Stimulated activated CD8-positive, alpha-beta memory T cell treated with anti-CD3 and anti-CD28 coated beads, Interleukin-7, amount 100 ng/mL, for 4 hours (primary cell): ENCODE measurements at regions not wholly inside any gene's neighbourhood (a gene's known extent, or its start where the extent isn't known, plus 50 kb on each side); places are given as distances from the start of the nearest gene placed in this dataset.

Experiments
- DNase-seq, 2 donors: peaks; one replicate each; pipeline ENCODE4 v3.0.0-alpha.2; 2020; ENCODE audit warnings: low read depth in 2 of 2

GRCh38 chr10:129353101-129353500, 113.9 kb upstream of the MGMT start:
- no peak for DNase-seq

DNA sequence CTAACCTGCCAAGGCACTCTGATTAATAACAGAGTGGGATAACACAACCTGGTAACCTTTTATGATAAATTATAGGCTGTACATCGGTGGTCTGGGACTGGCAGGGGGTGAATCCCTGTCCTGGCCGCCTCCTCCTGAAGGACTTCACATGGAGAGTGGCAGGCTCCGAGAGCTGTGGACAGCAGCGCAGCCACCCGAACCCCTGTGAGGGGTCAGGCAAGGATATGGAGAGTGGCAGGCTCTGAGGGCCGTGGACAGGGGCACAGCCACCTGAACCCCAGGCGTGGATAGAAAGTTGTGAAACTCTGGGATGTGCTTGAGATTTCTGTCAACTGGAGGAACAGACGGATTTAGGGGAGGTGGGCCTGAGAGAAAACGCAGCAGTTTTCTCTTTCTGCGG, 107.0 kb upstream of the MGMT start:
- DNase-seq, result no peak

- no peak for DNase-seq
These were observed 105.2 kb upstream of the MGMT start for GRCh38 chr10:129361676-129362376.

DNA sequence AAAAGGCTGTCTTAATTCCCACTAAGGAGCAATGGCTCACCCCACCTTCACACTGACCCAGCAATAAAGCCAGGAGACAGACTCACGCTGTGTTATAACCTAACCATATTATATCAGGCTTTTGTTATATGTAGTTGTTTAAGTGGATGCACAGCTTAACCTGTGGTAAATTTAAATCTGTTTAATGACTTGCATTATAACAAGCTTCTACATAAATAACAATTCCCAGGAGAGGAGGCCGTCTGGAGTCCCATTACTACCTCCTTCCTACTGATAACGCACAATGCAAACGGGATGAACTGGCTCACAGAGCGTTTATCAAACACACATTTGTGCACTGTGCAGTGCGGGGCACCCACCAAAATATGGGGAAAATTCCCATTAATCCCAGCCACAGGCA, 102.1 kb upstream of the MGMT start:
- DNase-seq, result no peak

GRCh38 chr10:129365767-129366402, 101.2 kb upstream of the MGMT start:
- DNase-seq, result no peak

DNA sequence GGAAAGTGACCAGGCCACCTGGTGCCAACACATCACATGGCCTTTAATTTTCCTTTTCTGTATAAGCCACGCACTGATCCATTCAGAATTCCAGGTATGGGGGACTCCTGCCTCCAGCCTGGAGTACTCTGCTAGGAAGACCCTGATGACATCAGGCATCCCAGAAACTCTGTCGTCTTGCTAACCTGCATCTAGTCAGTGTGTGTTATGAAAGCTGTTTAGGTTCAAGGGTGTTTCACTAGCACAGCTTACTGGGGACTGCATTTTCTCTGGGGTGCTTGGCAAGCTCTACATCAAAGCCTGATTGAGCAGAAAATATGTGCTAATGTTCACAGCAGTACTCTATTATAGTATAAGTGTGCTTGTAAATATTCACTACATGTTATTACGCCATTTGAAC, 100.6 kb upstream of the MGMT start:
- no peak for DNase-seq

DNA sequence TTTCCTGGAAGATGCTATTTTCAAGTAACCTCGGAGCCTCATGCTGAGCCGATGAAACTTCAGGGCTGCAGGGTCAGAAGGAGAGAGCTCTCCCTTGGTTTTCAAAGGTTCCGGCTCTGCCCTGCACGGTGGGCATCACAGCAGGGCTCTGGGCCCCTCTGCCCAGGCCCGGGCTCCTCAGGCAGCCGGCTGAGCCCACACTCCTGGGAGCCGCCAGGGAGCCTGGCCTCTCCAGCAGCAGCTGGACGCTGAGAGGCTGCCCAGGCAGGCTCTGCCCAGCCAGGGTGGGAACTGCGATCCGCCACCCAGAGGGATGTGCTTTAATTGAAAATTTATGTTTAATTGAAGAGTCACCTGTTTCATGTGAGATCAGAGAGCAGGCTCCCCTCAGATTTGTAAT, 97.5 kb upstream of the MGMT start:
- no peak for DNase-seq

DNA sequence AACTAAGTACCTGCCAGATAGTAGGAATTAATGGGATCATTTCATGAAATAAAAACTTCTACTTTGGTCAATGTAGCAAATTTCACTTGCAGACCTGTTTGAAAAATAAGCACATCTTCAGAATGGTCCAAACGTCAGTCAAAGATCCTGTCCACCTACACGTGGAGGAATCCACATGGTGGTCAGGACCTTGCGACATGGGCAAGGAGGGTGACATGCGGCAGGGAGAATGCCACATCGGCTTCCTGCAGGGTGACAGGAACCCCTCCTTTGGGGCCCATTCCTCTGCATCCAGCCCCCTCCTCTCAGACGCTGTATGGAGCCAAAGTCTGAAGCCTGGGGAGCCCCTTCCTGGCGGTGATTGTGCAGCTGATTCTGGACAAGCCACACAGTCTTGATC, 95.5 kb upstream of the MGMT start:
- no peak for DNase-seq

DNA sequence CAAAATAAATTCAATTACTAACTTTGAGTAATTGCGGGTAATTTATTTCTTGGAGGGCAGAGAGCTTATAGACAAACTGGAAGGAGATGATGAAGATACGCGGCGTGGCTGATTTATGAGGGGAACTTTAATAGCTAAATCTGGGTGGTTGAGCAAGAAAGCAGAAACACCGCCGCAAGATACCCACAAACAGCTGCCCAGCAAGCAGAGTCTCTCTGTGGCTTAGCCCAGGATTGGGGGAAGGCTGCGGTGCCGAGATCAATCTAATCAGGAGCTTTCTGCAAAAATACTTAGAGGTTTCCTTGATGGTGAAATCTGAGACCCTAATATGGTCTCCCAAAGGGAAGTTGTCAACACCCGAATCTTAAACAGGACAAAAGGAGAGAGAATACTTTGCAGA, 94.9 kb upstream of the MGMT start:
- no peak for DNase-seq

GRCh38 chr10:129373231-129373630, 93.8 kb upstream of the MGMT start:
- no peak for DNase-seq

GRCh38 chr10:129373718-129374117, 93.3 kb upstream of the MGMT start:
- DNase-seq, result no peak

- no peak for DNase-seq
These were observed 91.9 kb upstream of the MGMT start for GRCh38 chr10:129375171-129375570.

DNA sequence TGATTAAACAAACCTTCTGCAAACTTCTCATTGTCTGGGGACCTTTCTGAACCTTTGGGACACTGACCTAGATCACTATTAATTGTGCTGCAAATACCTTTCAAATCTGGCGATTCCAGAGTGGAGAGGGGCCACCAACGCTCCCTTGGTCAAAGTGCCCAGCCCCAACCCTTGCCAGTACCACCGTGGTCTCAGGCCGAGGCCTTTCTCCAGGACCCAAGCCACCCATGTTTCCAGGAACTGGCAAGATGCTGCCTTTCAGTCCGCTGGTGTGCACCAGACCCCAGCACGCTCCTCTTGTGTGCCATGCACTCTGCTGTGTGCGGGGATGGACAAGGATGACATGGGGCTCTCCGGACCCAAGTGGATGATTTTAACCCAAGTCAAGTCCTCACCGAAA, 91.1 kb upstream of the MGMT start:
- no peak for DNase-seq

- DNase-seq, result no peak
These were observed 86.8 kb upstream of the MGMT start for GRCh38 chr10:129380279-129380678.

- DNase-seq, result no peak
These were observed 85.3 kb upstream of the MGMT start for GRCh38 chr10:129381741-129382140.

DNA sequence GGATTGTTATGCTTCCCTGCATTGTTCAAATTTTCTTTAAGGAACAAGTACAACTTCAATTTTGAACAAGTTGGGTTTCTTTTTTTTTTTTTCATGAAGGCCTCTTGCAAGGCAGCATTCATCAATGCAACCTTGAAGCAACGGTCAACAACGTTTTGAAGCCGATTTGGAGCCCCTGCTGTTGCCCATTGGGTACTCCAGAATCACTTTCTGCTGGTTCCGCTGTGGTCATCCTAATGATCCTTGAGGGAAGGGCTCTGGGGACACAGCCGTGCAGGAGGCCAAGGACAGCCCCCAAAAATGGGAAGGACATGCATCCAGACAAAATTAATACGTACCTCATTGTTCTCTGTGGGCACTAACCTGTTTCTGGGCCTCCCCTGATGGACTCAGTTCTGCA, 84.6 kb upstream of the MGMT start:
- DNase-seq, result no peak

- no peak for DNase-seq
These were observed 83.4 kb upstream of the MGMT start for GRCh38 chr10:129383651-129384050.

DNA sequence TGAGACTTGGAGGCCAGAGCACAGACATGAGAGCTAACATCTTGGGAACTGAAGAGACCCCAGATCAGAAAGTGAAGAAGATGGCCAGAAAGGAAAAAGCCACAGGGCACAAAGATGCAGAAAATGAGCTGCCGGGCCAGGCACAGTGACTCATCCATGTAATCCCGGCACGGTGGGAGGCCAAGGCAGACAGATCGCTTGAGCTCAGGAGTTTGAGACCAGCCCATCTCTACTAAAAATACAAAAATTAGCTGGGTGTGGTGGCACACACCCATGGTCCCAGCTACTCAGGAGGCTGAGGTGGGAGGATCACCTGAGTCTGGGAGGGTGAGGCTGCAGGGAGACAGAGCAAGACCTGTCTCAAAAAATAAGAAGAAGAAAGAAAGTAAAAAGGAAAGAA, 81.4 kb upstream of the MGMT start:
- no peak for DNase-seq

GRCh38 chr10:129386415-129387257, 80.4 kb upstream of the MGMT start:
- DNase-seq, result no peak

DNA sequence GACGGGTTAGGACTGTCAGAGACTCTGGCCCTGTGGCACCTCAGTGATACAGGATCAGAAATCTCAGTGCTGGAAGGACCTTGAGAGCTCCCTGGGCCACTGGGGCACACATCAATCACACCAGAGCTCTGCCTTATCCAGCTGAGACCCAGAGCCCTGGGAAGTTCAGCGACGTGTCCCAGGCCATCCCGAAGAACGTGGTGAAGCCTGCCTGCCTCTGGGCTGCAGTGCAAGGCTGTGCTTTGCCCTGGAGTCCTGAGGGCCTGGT, 79.8 kb upstream of the MGMT start:
- DNase-seq, result no peak

- no peak for DNase-seq
These were observed 78.6 kb upstream of the MGMT start for GRCh38 chr10:129388435-129388834.

- no peak for DNase-seq
These were observed 77.8 kb upstream of the MGMT start for GRCh38 chr10:129389194-129389593.

GRCh38 chr10:129390147-129390546, 76.9 kb upstream of the MGMT start:
- DNase-seq, result no peak
